OCI-LY1 (cell line): ENCODE measurements at regions not wholly inside any gene's neighbourhood (a gene's known extent, or its start where the extent isn't known, plus 50 kb on each side); places are given as distances from the start of the nearest gene placed in this dataset.
"Not testable (repeated sequence)": the region's sequence is repeated elsewhere in the genome, so short reads cannot be mapped to it uniquely, and the experiment has no call there.

ENCODE experiments used
- H2AFZ ChIP-seq: fragments of 200-600 bp; sonication (generic), shearing (Covaris generic); 2 replicates; pipeline ENCODE4 v1.6.0; 2014; ENCODE audit warnings: antibody characterized with exemption, mild to moderate bottlenecking, low read length
- H3F3A ChIP-seq: fragments of 200-600 bp; sonication (generic), shearing (Covaris generic); 2 replicates; pipeline ENCODE4 v1.6.0; 2014; ENCODE audit warnings: mild to moderate bottlenecking, antibody characterized with exemption, low read length, moderate library complexity; ENCODE audit not compliant: insufficient read depth
- H3K27ac ChIP-seq: fragments of 200-600 bp; sonication (generic); 2 replicates; pipeline ENCODE4 v1.5.1; 2014; ENCODE audit warnings: low read length, mixed run types, mild to moderate bottlenecking, low read depth; ENCODE audit not compliant: poor library complexity, severe bottlenecking
- H3K27me3 ChIP-seq: fragments of 200-600 bp; sonication (generic); 2 replicates; pipeline ENCODE4 v1.6.0; 2014; ENCODE audit warnings: antibody characterized with exemption, mild to moderate bottlenecking, low read length, moderate library complexity; ENCODE audit not compliant: insufficient read depth
- H3K36me3 ChIP-seq: fragments of 200-600 bp; sonication (generic); 2 replicates; pipeline ENCODE4 v1.6.1; 2014; ENCODE audit warnings: mild to moderate bottlenecking, antibody characterized with exemption, low read length, moderate library complexity, mixed read lengths; ENCODE audit not compliant: insufficient read depth
- H3K4me1 ChIP-seq: fragments of 200-600 bp; sonication (generic); 2 replicates; pipeline ENCODE4 v1.5.1; 2014; ENCODE audit warnings: mild to moderate bottlenecking, low read length, moderate library complexity; ENCODE audit not compliant: insufficient read depth, severe bottlenecking
- H3K4me2 ChIP-seq: fragments of 200-600 bp; sonication (generic), shearing (Covaris generic); 2 replicates; pipeline ENCODE4 v1.6.1; 2014; ENCODE audit warnings: low read length
- H3K4me3 ChIP-seq: fragments of 200-600 bp; sonication (generic); 2 replicates; pipeline ENCODE4 v1.5.1; 2014; ENCODE audit warnings: low read length, low read depth, mild to moderate bottlenecking, mixed read lengths; ENCODE audit not compliant: poor library complexity, severe bottlenecking
- H3K79me2 ChIP-seq: fragments of 200-600 bp; shearing (Covaris generic); 2 replicates; pipeline ENCODE4 v1.6.1; 2016; ENCODE audit warnings: mixed run types, low read length, mixed read lengths; ENCODE audit not compliant: insufficient read depth
- H3K9ac ChIP-seq: fragments of 200-600 bp; sonication (generic), shearing (Covaris generic); 2 replicates; pipeline ENCODE4 v1.6.1; 2014; ENCODE audit warnings: mild to moderate bottlenecking, low read length, mixed read lengths
- H3K9me2 ChIP-seq: fragments of 200-600 bp; sonication (generic), shearing (Covaris generic); 2 replicates; pipeline ENCODE4 v1.6.1; 2014; ENCODE audit warnings: low read depth, mild to moderate bottlenecking, low read length, mixed read lengths
- H3K9me3 ChIP-seq: fragments of 200-600 bp; shearing (Covaris generic); 2 replicates; pipeline ENCODE4 v1.6.1; 2014; ENCODE audit warnings: low read length, mixed read lengths
- H4K20me1 ChIP-seq: fragments of 200-600 bp; sonication (generic), shearing (Covaris generic); 2 replicates; pipeline ENCODE4 v1.6.0; 2016; ENCODE audit warnings: mild to moderate bottlenecking, low read length; ENCODE audit not compliant: insufficient read depth
- CTCF ChIP-seq: fragments of 200-600 bp; sonication (generic), shearing (Covaris generic); IDR thresholded peaks from 2 replicates; pipeline ENCODE4 v1.5.1; 2017; ENCODE audit warnings: mild to moderate bottlenecking, antibody characterized with exemption, low read length, moderate library complexity, mixed read lengths
- EZH2 ChIP-seq: fragments of 200-600 bp; sonication (generic), shearing (Covaris generic); IDR thresholded peaks from 2 replicates; pipeline ENCODE4 v1.8.0; 2017; ENCODE audit warnings: borderline replicate concordance, mixed run types, mild to moderate bottlenecking, antibody characterized with exemption, low read length, moderate library complexity, mixed read lengths

- H4K20me1 ChIP-seq, result no peaks in the 10 kb centered on the region
- no peaks in the 10 kb centered on the region for H3K9me3 ChIP-seq
- no peak overlapping the region for H3K9ac ChIP-seq
- H3F3A ChIP-seq, result no peaks in the 10 kb centered on the region
- no peaks in the 10 kb centered on the region for H3K9me2 ChIP-seq
- H3K27ac ChIP-seq, result no peak overlapping the region
- no peaks in the 10 kb centered on the region for H3K79me2 ChIP-seq
- H3K4me1 ChIP-seq, result no peaks in the 10 kb centered on the region
- H3K4me2 ChIP-seq, result no peak overlapping the region
- no peak overlapping the region for H3K4me3 ChIP-seq
- TF ChIP-seq CTCF (no peak), EZH2 (no peak)
- H3K27me3 ChIP-seq, result no peaks in the 10 kb centered on the region
- H2AFZ ChIP-seq, result no peak overlapping the region
- no peaks in the 10 kb centered on the region for H3K36me3 ChIP-seq
Observed at GRCh38 chr2:194514281-194514680, 1142.7 kb upstream of the SLC39A10 start.

GRCh38 chr2:194511070-194511469, 1146.0 kb upstream of the SLC39A10 start:
- H3K36me3 ChIP-seq, H3K4me3 ChIP-seq, H3K27ac ChIP-seq, H3K4me2 ChIP-seq, H4K20me1 ChIP-seq, H3F3A ChIP-seq, H3K4me1 ChIP-seq, H3K9me2 ChIP-seq, H3K27me3 ChIP-seq, H3K79me2 ChIP-seq, H3K9me3 ChIP-seq, H2AFZ ChIP-seq, H3K9ac ChIP-seq: not testable (repeated sequence)

GRCh38 chr2:194504876-194505275, 1152.2 kb upstream of the SLC39A10 start:
- H3K27ac ChIP-seq, H3K79me2 ChIP-seq, H3K4me3 ChIP-seq, H3K4me2 ChIP-seq, H3K9ac ChIP-seq, H3K9me3 ChIP-seq, H4K20me1 ChIP-seq, H3K4me1 ChIP-seq, H3F3A ChIP-seq, H3K36me3 ChIP-seq, H2AFZ ChIP-seq, H3K27me3 ChIP-seq, H3K9me2 ChIP-seq: not testable (repeated sequence)

- H3K9ac ChIP-seq, result no peak overlapping the region
- H3K36me3 ChIP-seq, result no peaks in the 10 kb centered on the region
- no peaks in the 10 kb centered on the region for H3K27me3 ChIP-seq
- no peaks in the 10 kb centered on the region for H3K9me2 ChIP-seq
- H3K4me2 ChIP-seq, result no peak overlapping the region
- H3K27ac ChIP-seq, result no peak overlapping the region
- no peaks in the 10 kb centered on the region for H3K9me3 ChIP-seq
- no peak overlapping the region for H2AFZ ChIP-seq
- H4K20me1 ChIP-seq, result no peaks in the 10 kb centered on the region
- H3K79me2 ChIP-seq, result no peaks in the 10 kb centered on the region
- no peaks in the 10 kb centered on the region for H3K4me1 ChIP-seq
- no peaks in the 10 kb centered on the region for H3F3A ChIP-seq
- no peak for TF ChIP-seq EZH2
- no peak for TF ChIP-seq CTCF
- no peak overlapping the region for H3K4me3 ChIP-seq
Observed at GRCh38 chr2:194495046-194495445, 1162.0 kb upstream of the SLC39A10 start.
